ENCODE measurements at regions not wholly inside any gene's neighbourhood (a gene's known extent, or its start where the extent isn't known, plus 50 kb on each side); places are given as distances from the start of the nearest gene placed in this dataset.

DNA sequence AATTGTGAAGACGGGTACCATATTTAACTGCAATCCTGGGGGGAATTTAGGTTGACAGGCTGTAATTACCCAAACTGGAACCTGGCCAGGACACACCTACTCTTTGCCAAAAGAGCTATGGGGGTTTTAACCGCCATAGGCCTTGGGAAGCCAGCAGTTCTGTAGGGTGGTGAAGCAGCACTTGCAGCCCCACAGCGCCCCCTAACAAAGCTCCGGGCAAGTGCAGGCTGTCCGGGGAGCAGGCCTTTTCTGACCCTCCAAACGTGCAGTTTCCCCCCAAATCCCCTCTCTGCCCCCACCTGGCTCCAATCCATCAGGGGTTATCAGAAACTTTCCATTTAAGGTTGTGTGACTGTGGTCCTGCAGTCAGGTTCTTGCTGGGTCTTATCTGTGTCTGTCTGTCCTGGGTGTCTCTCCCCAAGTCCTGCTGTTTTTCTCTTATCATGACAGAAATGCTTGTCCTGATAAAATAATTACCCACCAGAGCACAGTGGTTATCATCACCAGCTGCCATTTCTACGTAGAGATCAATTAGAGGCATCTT lies 350.9 kb downstream of the MID1IP1 start:
- TF ChIP-seq EZH2phosphoT487 (IDR thresholded peaks at IDR 0.05; ENCODE audit: borderline replicate concordance, low read length): no peak
- TF ChIP-seq, protein P1, sequence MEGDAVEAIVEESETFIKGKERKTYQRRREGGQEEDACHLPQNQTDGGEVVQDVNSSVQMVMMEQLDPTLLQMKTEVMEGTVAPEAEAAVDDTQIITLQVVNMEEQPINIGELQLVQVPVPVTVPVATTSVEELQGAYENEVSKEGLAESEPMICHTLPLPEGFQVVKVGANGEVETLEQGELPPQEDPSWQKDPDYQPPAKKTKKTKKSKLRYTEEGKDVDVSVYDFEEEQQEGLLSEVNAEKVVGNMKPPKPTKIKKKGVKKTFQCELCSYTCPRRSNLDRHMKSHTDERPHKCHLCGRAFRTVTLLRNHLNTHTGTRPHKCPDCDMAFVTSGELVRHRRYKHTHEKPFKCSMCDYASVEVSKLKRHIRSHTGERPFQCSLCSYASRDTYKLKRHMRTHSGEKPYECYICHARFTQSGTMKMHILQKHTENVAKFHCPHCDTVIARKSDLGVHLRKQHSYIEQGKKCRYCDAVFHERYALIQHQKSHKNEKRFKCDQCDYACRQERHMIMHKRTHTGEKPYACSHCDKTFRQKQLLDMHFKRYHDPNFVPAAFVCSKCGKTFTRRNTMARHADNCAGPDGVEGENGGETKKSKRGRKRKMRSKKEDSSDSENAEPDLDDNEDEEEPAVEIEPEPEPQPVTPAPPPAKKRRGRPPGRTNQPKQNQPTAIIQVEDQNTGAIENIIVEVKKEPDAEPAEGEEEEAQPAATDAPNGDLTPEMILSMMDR (IDR thresholded peaks at IDR 0.05; ENCODE audit: low read depth, low read length, poor library complexity, severe bottlenecking): peak; percentile 48
- Histone ChIP-seq H3K27ac (ENCODE audit: low read depth, low read length) (no peak overlapping the region), H4K20me1 (ENCODE audit: control insufficient read depth, insufficient read depth, low read depth, low read length) (no peaks in the 10 kb centered on the region), H3K9me2 (replicated peaks; ENCODE audit: control insufficient read depth, low read length) (no peaks in the 10 kb centered on the region), H3F3A (ENCODE audit: control insufficient read depth, insufficient read depth) (no peaks in the 10 kb centered on the region), H3K79me2 (ENCODE audit: control insufficient read depth, low read length) (no peaks in the 10 kb centered on the region), H3K27me3 (ENCODE audit: control insufficient read depth, low read length) (no peaks in the 10 kb centered on the region), H3K4me3 (ENCODE audit: low read length) (no peak overlapping the region), H3K4me1 (ENCODE audit: control insufficient read depth, low read length) (no peaks in the 10 kb centered on the region), H3K4me2 (ENCODE audit: low read length) (no peak overlapping the region), H3K36me3 (ENCODE audit: control insufficient read depth, low read length) (no peaks in the 10 kb centered on the region), H3K9me3 (ENCODE audit: control insufficient read depth, insufficient read depth, low read length) (no peaks in the 10 kb centered on the region)

DNA sequence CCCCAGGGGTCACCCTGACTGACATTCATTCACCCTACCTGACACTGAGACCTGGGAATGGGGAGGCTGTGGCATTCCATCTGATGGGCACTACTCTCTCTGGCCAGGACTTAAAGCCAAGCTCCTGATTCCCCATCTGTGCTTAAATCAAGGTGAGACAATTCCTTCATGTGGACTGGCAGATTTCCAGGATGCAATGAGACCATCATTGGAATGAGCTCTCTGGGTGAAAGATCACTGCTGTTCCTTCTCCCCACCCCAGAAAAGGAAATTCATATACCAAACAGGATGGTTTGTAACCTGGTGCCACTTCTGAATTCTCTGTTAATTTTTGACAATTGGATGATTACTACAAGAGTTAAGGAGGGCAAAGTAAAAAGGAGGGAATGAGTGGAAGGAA lies 354.8 kb downstream of the MID1IP1 start:
- Histone ChIP-seq H4K20me1 (ENCODE audit: control insufficient read depth, insufficient read depth, low read depth, low read length) (no peaks in the 10 kb centered on the region), H3K27me3 (ENCODE audit: control insufficient read depth, low read length) (no peaks in the 10 kb centered on the region), H3K4me1 (ENCODE audit: control insufficient read depth, low read length) (no peaks in the 10 kb centered on the region), H3K4me3 (ENCODE audit: low read length) (no peak overlapping the region), H3K36me3 (ENCODE audit: control insufficient read depth, low read length) (no peaks in the 10 kb centered on the region), H3K9me2 (replicated peaks; ENCODE audit: control insufficient read depth, low read length) (no peaks in the 10 kb centered on the region), H3K27ac (ENCODE audit: low read depth, low read length) (no peak overlapping the region), H3K9me3 (ENCODE audit: control insufficient read depth, insufficient read depth, low read length) (no peaks in the 10 kb centered on the region), H3K79me2 (ENCODE audit: control insufficient read depth, low read length) (no peaks in the 10 kb centered on the region), H3K4me2 (ENCODE audit: low read length) (no peak overlapping the region), H3F3A (ENCODE audit: control insufficient read depth, insufficient read depth) (no peaks in the 10 kb centered on the region)
- TF ChIP-seq, protein P1 (IDR thresholded peaks at IDR 0.05; ENCODE audit: low read depth, low read length, poor library complexity, severe bottlenecking): no peak
- no peak for TF ChIP-seq EZH2phosphoT487 (IDR thresholded peaks at IDR 0.05; ENCODE audit: borderline replicate concordance, low read length)

DNA sequence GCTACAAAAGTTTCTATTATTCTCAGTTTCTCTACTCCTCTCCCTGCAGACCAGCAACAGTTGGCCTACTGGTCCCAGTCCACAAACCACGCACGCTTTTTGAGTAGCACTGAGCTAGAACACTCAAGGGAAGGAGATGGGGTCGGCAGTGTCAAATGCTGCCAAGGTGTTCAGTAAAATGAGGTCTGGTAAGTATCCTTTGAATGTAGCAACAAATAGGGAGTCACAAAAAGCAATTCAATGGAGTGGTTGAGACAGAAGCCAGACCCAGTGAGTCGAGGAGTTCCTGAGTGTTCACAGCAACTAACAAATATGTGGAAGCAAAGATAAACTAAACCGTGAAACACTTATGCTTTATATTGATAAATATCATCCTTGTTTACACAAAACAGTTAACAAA lies 355.7 kb downstream of the MID1IP1 start:
- H3K4me3 ChIP-seq (ENCODE audit: low read length): no peak overlapping the region
- no peak overlapping the region for H3K27ac ChIP-seq (ENCODE audit: low read depth, low read length)
- no peaks in the 10 kb centered on the region for H3F3A ChIP-seq (ENCODE audit: control insufficient read depth, insufficient read depth)
- TF ChIP-seq EZH2phosphoT487 (IDR thresholded peaks at IDR 0.05; ENCODE audit: borderline replicate concordance, low read length): no peak
- TF ChIP-seq, protein P1 (IDR thresholded peaks at IDR 0.05; ENCODE audit: low read depth, low read length, poor library complexity, severe bottlenecking): no peak
- H4K20me1 ChIP-seq (ENCODE audit: control insufficient read depth, insufficient read depth, low read depth, low read length): no peaks in the 10 kb centered on the region
- no peaks in the 10 kb centered on the region for H3K79me2 ChIP-seq (ENCODE audit: control insufficient read depth, low read length)
- no peak overlapping the region for H3K4me2 ChIP-seq (ENCODE audit: low read length)
- H3K27me3 ChIP-seq (ENCODE audit: control insufficient read depth, low read length): no peaks in the 10 kb centered on the region
- H3K9me3 ChIP-seq (ENCODE audit: control insufficient read depth, insufficient read depth, low read length): no peaks in the 10 kb centered on the region
- no peaks in the 10 kb centered on the region for H3K4me1 ChIP-seq (ENCODE audit: control insufficient read depth, low read length)
- no peaks in the 10 kb centered on the region for H3K9me2 ChIP-seq (replicated peaks; ENCODE audit: control insufficient read depth, low read length)
- H3K36me3 ChIP-seq (ENCODE audit: control insufficient read depth, low read length): no peaks in the 10 kb centered on the region

Data from DOHH2 (cell line).